H4 (cell line): ENCODE measurements at regions not wholly inside any gene's neighbourhood (a gene's known extent, or its start where the extent isn't known, plus 50 kb on each side); places are given as distances from the start of the nearest gene placed in this dataset.

Experiments used
- DNase-seq: peaks from one replicate; pipeline ENCODE4 v3.0.0-alpha.2; 2015; ENCODE audit warnings: low spot score

GRCh38 chr20:48405909-48406308 is 421.9 kb downstream of the PREX1 start:
- no peak for DNase-seq

- no peak for DNase-seq
Measured at GRCh38 chr20:48404598-48404997, 423.2 kb downstream of the PREX1 start.

GRCh38 chr20:48403167-48403761 is 424.5 kb downstream of the PREX1 start:
- DNase-seq: no peak

- no peak for DNase-seq
Measured at GRCh38 chr20:48401359-48401758, 426.4 kb downstream of the PREX1 start.

- no peak for DNase-seq
Measured at GRCh38 chr20:48400009-48400408, 427.8 kb downstream of the PREX1 start.

- DNase-seq: no peak
Measured at GRCh38 chr20:48398506-48399449, 429.0 kb downstream of the PREX1 start.

GRCh38 chr20:48396981-48397861 is 430.6 kb downstream of the PREX1 start:
- DNase-seq: peak; percentile 42

- DNase-seq: no peak
Measured at GRCh38 chr20:48395816-48396546, 431.8 kb downstream of the PREX1 start.

GRCh38 chr20:48394415-48395081 is 433.3 kb downstream of the PREX1 start:
- DNase-seq: no peak

- no peak for DNase-seq
Measured at GRCh38 chr20:48393737-48394314, 434.0 kb downstream of the PREX1 start.

GRCh38 chr20:48393311-48393685 is 434.5 kb downstream of the PREX1 start:
- DNase-seq: no peak

GRCh38 chr20:48392407-48393310 is 435.1 kb downstream of the PREX1 start:
- no peak for DNase-seq

GRCh38 chr20:48390981-48391380 is 436.8 kb downstream of the PREX1 start:
- no peak for DNase-seq

- DNase-seq: no peak
Measured at GRCh38 chr20:48387675-48388074, 440.1 kb downstream of the PREX1 start.

GRCh38 chr20:48385527-48385926 is 442.3 kb downstream of the PREX1 start:
- no peak for DNase-seq

- DNase-seq: no peak
Measured at GRCh38 chr20:48385114-48385513, 442.7 kb downstream of the PREX1 start.

GRCh38 chr20:48384147-48384818 is 443.5 kb downstream of the PREX1 start:
- no peak for DNase-seq

- DNase-seq: no peak
Measured at GRCh38 chr20:48383252-48383651, 444.5 kb downstream of the PREX1 start.

- DNase-seq: no peak
Measured at GRCh38 chr20:48382304-48382703, 445.5 kb downstream of the PREX1 start.
